ENCODE measurements at regions not wholly inside any gene's neighbourhood (a gene's known extent, or its start where the extent isn't known, plus 50 kb on each side); places are given as distances from the start of the nearest gene placed in this dataset.
A peak's percentile ranks its signal among the peaks of the same experiment; 100 is the strongest.
"Not testable (repeated sequence)": the region's sequence is repeated elsewhere in the genome, so short reads cannot be mapped to it uniquely, and the experiment has no call there.

GRCh38 chrX:52261125-52261462, 76.4 kb downstream of the MAGED4 start:
- DNase-seq, result no peak

- DNase-seq, result peak; percentile 86 to 88
Observed at GRCh38 chrX:52261463-52262194, 76.9 kb downstream of the MAGED4 start.

- no peak for DNase-seq
Observed at GRCh38 chrX:52262195-52262546, 77.5 kb downstream of the MAGED4 start.

- no peak for DNase-seq
Observed at GRCh38 chrX:52263417-52263816, 78.7 kb downstream of the MAGED4 start.

GRCh38 chrX:52265713-52266112, 81.0 kb downstream of the MAGED4 start:
- DNase-seq, result no peak

- not testable (repeated sequence) for DNase-seq
Observed at GRCh38 chrX:52268502-52268901, 83.8 kb downstream of the MAGED4 start.

- DNase-seq, result no peak
Observed at GRCh38 chrX:52270453-52271116, 85.9 kb downstream of the MAGED4 start.

DNA sequence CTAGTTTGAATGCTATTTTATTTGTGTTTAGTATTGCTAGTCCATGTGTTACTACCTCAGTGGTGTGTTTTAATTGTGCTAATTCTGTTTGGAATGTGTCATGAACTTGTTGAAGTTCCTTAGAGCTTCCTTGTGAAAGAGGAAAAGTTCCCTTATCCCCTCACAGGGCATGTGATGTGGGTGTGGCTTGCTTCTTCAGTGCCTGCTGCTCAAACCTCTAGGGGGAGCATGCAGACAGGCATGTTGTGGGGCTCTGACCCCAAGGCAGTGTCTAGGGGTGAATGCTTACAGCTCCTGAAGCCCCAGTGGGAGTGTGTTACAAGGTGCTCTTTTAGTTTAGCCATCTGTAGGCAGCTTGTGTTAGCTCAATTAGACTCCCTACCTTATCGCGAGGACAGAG, 86.5 kb downstream of the MAGED4 start:
- no peak for DNase-seq

- no peak for DNase-seq
Observed at GRCh38 chrX:52277666-52278065, 91.2 kb upstream of the XAGE2 start.

- DNase-seq, result no peak
Observed at GRCh38 chrX:52280812-52281211, 88.0 kb upstream of the XAGE2 start.

DNA sequence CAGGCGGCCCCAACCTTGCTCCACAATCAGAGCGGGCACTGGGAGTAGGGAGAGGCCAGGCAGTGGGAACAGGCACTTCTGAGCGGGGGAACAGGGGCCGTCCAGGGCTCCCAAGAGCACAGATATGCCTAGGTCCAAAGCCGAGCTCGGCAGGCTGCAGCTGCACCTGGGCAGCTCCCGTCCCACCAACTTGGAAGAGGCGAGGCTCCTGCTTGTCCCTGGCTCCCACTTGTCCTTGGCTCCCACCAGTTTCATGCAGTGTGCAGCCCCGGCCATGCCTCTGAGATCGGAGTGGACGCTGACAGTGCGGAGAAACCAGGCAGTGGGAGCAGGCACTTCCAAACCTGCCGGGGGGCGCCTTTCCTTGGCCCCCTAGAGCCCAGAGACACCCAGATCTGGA, 84.0 kb upstream of the XAGE2 start:
- no peak for DNase-seq

GRCh38 chrX:52298968-52299367, 69.9 kb upstream of the XAGE2 start:
- not testable (repeated sequence) for DNase-seq

DNA sequence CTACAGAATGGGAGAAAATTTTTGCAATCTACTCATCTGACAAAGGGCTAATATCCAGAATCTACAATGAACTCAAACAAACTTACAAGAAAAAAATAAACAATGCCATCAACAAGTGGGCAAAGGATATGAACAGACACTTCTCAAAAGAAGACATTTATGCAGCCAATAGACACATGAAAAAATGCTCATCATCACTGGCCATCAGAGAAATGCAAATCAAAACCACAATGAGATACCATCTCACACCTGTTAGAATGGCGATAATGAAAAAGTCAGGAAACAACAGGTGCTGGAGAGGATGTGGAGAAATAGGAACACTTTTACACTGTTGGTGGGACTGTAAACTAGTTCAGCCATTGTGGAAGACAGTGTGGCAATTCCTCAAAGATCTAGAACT, 60.3 kb upstream of the XAGE2 start:
- not testable (repeated sequence) for DNase-seq
